GM21786 (cell line): ENCODE measurements at regions not wholly inside any gene's neighbourhood (a gene's known extent, or its start where the extent isn't known, plus 50 kb on each side); places are given as distances from the start of the nearest gene placed in this dataset.

Source experiments
- ATAC-seq: cut with Tn5 transposase; IDR thresholded peaks from one replicate; pipeline ENCODE4 v1.9.1; 2021; ENCODE audit not compliant: unreplicated experiment

DNA sequence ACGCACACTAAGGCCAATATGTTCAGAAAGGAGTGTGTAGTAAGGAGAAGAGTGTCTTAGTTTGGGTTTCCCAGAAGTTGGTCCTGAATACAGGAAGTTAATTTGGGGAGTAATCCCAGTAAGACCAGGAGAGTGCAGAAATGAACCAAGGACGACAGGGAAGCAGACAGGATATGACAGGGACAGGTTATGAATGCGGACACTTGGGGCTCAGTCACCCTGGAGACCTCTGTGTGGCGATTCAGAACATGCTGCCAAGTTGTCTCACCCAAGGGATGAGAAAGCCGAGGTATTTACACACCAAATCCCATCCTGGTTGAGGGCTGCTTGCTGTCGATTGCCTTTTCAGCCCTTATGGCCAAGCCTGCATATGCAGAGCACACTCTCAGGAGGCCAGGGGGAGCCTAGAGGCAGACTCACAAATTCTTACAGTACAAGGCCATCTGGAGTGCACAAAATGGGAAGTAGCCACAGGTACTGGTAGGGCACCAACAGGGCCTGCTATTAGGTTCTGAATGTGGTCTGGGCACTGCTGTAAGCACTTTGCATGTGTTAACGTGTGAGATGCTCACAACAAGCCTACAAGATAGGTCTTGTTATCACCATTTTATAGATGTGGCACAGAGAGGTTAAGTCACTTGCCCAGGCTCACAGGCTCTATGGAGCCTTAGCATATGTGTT lies 233.1 kb upstream of the ANKRD55 start:
- ATAC-seq, result no peak

GRCh38 chr5:56465769-56466135 lies 232.6 kb upstream of the ANKRD55 start:
- ATAC-seq, result no peak

GRCh38 chr5:56464935-56465768 lies 232.0 kb upstream of the ANKRD55 start:
- no peak for ATAC-seq

DNA sequence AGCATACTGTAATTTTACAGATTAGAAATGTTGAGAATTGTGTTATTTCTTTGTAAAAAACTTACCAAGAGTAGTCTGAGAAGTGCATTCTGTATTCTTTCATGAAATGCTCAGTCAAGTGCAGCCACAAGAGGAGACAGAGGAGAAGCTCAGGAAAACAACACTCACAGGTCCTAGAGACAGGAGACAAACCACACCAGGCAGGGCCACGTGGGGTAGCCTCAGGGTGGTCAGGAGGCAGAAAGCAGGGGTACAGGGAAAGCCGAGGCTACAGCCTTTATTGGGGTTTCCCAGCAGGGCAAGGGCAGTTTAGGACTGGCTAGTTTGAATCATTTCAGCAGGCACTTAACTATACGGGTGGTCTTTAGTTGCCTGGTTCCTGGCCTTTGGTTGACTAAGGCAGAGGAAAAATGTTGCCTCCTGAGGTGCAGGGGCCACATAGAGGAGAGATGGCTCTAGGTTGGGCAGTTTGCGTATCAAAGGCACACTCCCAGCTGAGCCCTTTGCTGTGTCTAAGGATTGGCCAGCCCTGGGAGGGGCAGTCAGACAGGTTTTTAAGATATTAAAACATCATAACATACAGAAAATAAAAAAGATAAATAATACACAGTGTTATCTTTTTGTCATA lies 230.9 kb upstream of the ANKRD55 start:
- ATAC-seq, result no peak

DNA sequence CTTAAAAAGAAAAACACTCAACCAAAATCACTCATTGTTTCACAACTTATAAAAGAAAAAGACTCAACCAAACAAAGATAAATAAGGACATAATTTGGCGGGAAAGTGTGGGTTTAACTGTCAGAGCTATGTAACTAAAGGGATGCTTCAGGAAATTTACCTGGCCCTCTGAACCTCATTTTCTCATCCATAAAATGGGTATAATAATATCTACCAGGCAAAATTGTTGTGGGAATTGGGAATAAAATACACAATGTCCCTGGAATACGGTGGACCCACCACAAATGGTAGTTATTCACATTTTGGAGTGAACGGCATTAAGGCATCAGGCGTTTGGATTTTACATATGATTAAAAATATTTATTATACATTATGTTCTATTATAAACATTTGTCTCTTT lies 228.5 kb upstream of the ANKRD55 start:
- no peak for ATAC-seq

- no peak for ATAC-seq
Measured at GRCh38 chr5:56460681-56461191, 227.6 kb upstream of the ANKRD55 start.

DNA sequence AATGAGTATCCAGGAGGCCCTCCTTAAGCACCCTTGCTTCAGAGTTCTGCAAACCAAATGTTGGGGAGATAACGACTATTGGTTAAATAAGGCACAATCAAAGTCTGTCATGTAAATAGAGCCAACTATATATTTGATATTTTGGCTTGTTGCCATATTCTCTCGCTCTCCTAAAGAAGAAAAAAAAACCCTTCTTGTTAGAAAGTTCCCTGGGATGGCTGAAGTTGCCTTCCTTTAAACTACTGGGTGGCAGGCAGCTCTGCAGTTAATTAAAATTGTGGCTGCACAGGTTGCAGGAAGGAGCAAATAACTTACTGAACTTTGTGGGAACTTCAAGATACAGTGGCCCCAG lies 227.0 kb upstream of the ANKRD55 start:
- no peak for ATAC-seq

DNA sequence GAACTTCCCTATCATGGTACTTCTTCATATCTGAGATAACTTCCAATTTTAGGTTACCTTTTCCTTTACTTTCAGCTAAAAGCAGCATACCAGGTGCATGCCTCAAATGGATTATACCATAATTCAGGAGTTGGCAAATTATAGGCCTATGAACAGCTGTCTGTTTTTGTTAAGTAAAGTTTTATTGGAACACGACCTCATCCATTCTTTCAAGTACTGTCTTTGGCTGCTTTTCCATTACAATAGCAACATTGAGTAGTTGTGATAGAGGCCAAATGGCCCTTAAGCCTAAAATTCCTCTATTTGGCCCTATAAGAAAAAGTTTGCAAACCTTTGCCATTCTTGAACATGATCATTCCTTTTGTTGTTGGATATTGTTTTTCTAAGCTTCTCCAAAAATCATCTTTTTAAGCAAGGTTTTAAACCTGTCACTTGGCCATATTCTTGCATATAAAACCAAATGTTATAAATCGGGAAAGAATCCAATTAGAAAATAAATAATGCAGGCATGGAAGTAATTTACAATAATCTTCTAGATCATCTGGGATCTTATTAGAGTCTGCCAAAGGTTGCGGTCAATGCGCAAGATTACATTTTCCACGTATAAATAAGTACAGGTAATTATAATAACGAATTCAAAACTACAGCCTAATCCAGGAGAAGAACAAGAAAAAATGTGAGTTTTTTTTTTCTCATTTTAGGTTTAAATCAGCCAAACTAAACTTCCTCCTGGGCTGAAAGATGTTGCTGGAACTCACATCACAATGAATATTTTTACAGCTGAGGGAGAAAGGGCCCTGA lies 226.5 kb upstream of the ANKRD55 start:
- no peak for ATAC-seq

- no peak for ATAC-seq
Measured at GRCh38 chr5:56457887-56458812, 225.0 kb upstream of the ANKRD55 start.

DNA sequence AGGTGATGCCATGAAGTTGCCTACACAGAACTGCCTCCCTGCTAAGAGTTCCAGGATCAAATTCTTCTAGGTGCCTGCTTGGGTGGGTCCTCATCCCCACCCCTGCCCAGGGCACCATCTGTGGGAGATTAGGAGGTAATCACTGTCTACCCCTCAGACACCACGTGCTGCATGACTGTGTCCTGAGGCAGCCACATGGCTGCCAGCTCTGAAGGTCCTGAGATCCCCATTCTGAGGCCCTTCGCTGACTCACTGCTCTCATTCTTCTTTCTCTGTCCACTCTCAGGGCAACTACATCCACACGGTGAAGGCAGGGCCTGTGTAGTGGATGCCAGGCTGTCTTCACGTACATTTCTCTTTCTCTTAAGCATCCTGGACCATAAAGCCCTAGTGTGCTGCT lies 222.9 kb upstream of the ANKRD55 start:
- no peak for ATAC-seq

GRCh38 chr5:56455417-56455816 lies 222.3 kb upstream of the ANKRD55 start:
- ATAC-seq, result no peak

GRCh38 chr5:56454219-56454862 lies 221.2 kb upstream of the ANKRD55 start:
- ATAC-seq, result no peak

- no peak for ATAC-seq
Measured at GRCh38 chr5:56451742-56452141, 218.6 kb upstream of the ANKRD55 start.

DNA sequence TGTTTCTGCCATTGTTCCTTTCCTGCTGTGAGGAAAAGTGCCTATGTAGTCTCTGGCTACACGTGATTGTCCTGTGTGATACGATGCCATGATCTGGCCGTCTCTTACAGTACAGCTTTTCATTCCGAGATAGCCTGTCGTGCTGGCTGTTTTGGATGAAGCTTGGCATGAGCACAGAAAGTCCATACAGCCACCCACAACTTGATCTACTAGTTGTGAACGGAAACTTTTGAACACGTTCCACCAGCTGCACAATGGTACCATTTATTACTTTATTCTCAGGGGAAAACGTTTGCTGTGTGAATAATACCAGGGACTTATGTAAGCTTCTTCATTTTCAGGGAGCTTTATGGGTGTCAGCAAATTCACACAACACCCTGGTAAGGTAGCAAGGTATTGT lies 217.6 kb upstream of the ANKRD55 start:
- no peak for ATAC-seq

DNA sequence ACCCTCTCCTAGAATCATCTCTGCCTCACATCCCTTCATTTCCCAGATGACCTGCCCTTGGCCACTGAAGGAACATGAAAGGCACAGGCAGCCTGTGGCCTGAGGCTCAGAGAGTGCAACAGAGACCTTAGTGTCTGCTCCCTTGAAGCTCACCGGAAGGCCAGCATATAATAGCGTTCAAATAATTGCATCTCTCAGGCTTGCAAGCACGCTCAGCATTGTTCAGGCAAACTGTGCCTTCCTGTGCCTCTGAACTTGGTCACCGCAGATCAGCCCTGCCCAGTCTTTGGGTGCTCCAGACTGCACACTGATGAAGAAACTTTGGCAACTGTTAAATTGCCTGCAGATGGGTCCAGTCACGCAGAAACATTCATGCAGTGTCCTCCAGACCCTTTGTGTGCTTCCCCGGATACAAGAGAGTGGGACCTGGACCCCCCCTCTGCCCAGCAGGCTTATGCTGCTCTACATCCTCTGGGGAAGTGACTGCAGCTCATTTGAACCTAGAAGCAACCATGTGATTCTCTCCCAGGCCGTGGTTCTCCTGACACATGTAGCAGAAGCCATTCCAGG lies 216.0 kb upstream of the ANKRD55 start:
- no peak for ATAC-seq

GRCh38 chr5:56447656-56448055 lies 214.5 kb upstream of the ANKRD55 start:
- ATAC-seq, result no peak

DNA sequence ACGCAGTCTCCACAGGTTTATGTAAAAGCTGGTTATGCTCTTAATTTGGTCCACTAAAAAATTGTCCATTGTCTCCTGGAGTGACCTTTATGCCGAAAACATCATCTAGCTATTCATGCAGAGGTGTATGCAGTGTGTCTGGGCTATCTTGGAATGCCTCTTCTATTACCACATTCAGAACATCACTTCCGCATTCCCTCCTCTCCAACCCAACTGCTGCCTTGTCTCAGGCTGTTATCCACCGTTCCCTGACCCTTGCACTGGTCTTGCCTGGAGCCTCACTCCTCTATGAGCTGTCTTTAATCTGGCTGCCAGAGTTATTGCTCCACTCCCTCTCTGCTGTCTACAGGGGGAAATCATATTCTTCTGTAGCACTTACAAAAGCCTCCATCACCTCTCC lies 214.1 kb upstream of the ANKRD55 start:
- ATAC-seq, result no peak

DNA sequence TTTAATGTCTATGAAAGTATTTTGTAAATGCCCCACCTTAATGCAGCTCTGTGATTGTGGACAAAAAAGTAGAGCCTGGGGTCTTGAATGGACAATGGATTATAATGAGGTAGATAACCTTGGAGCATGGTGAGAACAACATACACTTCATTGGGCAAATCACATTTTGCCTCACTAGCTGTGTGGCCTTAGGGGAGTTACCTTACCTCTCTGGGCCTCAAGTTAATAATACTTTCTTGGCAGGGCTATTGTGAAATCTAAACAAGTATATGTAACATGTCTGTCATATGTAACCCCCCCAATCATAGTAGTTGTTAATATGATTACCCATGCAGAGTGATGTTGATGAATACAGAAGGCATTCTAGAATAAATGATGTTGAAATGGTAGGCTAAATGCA lies 213.6 kb upstream of the ANKRD55 start:
- ATAC-seq, result no peak

DNA sequence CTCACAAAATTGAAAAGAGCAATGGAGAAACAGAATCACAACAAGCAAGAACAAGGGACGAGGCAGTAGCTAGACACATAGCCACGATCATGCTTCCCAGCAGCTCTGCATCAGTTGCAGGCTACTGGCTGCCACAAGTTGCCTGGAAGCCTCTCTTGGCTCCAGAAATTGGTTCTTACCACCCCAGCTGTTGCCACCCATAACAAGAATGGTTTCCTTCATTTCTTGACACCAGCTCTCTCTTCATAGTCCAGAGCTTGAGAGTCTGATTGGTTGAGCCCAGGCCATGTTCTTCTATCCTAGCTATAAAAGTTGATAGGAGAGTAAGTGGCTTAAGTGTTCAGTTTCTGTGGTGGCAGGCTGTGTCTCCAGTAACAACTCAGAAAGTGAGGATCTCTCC lies 210.7 kb upstream of the ANKRD55 start:
- no peak for ATAC-seq
